GM19463 (cell line): ENCODE measurements at regions not wholly inside any gene's neighbourhood (a gene's known extent, or its start where the extent isn't known, plus 50 kb on each side); places are given as distances from the start of the nearest gene placed in this dataset.
"Not testable (repeated sequence)": the region's sequence is repeated elsewhere in the genome, so short reads cannot be mapped to it uniquely, and the experiment has no call there.

Experiments
- ATAC-seq: cut with Tn5 transposase; IDR thresholded peaks from one replicate; pipeline ENCODE4 v1.9.1; 2021; ENCODE audit warnings: mild to moderate bottlenecking, moderate library complexity; ENCODE audit not compliant: unreplicated experiment

GRCh38 chr6:168915855-168916254 is 337.8 kb downstream of the THBS2 start:
- ATAC-seq, result no peak

GRCh38 chr6:168915242-168915641 is 338.4 kb downstream of the THBS2 start:
- ATAC-seq, result no peak

- no peak for ATAC-seq
These were observed 339.7 kb downstream of the THBS2 start for GRCh38 chr6:168913866-168914469.

- not testable (repeated sequence) for ATAC-seq
These were observed 340.3 kb downstream of the THBS2 start for GRCh38 chr6:168913231-168913865.

GRCh38 chr6:168909288-168909687 is 344.4 kb downstream of the THBS2 start:
- ATAC-seq, result no peak

GRCh38 chr6:168908887-168909286 is 344.8 kb downstream of the THBS2 start:
- no peak for ATAC-seq

GRCh38 chr6:168908166-168908565 is 345.5 kb downstream of the THBS2 start:
- no peak for ATAC-seq

GRCh38 chr6:168906391-168906790 is 347.3 kb downstream of the THBS2 start:
- ATAC-seq, result no peak

GRCh38 chr6:168905451-168906090 is 348.1 kb downstream of the THBS2 start:
- no peak for ATAC-seq

GRCh38 chr6:168903613-168904345 is 349.9 kb downstream of the THBS2 start:
- no peak for ATAC-seq

- ATAC-seq, result no peak
These were observed 351.6 kb downstream of the THBS2 start for GRCh38 chr6:168902075-168902474.

GRCh38 chr6:168901076-168901475 is 352.6 kb downstream of the THBS2 start:
- ATAC-seq, result no peak

- ATAC-seq, result no peak
These were observed 357.3 kb downstream of the THBS2 start for GRCh38 chr6:168896321-168896720.

- ATAC-seq, result peak; percentile 99
These were observed 358.4 kb downstream of the THBS2 start for GRCh38 chr6:168895102-168895812.

- ATAC-seq, result no peak
These were observed 361.6 kb downstream of the THBS2 start for GRCh38 chr6:168892031-168892430.

- ATAC-seq, result no peak
These were observed 362.7 kb downstream of the THBS2 start for GRCh38 chr6:168890981-168891365.

GRCh38 chr6:168890306-168890980 is 363.2 kb downstream of the THBS2 start:
- no peak for ATAC-seq

- no peak for ATAC-seq
These were observed 364.8 kb downstream of the THBS2 start for GRCh38 chr6:168888786-168889345.

GRCh38 chr6:168888102-168888501 is 365.5 kb downstream of the THBS2 start:
- no peak for ATAC-seq

- no peak for ATAC-seq
These were observed 366.0 kb downstream of the THBS2 start for GRCh38 chr6:168887621-168888020.
